Ovary (tissue), 7 donors: ENCODE measurements at regions not wholly inside any gene's neighbourhood (a gene's known extent, or its start where the extent isn't known, plus 50 kb on each side); places are given as distances from the start of the nearest gene placed in this dataset.

Source experiments
- DNase-seq, 5 donors: peaks; one replicate each; pipeline ENCODE4 v3.0.0-alpha.2; 2019 to 2020
- H3K27ac ChIP-seq, 2 donors: fragments of 200-600 bp; one replicate each; pipeline versions ENCODE4 v1.5.1 to v1.8.0; 2019 to 2022
- H3K27me3 ChIP-seq: fragments of 200-600 bp; one replicate; pipeline ENCODE4 v1.8.0; 2022
- H3K36me3 ChIP-seq: fragments of 200-600 bp; sonication (generic); one replicate; pipeline ENCODE4 v1.5.1; 2019
- H3K4me1 ChIP-seq: one replicate; pipeline ENCODE4 v1.8.1; 2013; ENCODE audit warnings: mild to moderate bottlenecking, moderate library complexity; ENCODE audit not compliant: insufficient read depth
- H3K4me3 ChIP-seq: fragments of 200-600 bp; sonication (generic); one replicate; pipeline ENCODE4 v1.5.1; 2017
- H3K9me3 ChIP-seq, 2 donors: fragments of 200-600 bp in 1 of 2; sonication (generic) in 1 of 2; one replicate each; pipeline versions ENCODE4 v1.5.1 to v1.8.1; 2013 to 2019; ENCODE audit warnings: mild to moderate bottlenecking in 1 of 2, moderate library complexity in 1 of 2
- EP300 ChIP-seq: sonication (generic); formaldehyde crosslinking; IDR thresholded peaks from one replicate; pipeline ENCODE4 v1.6.1; 2017; ENCODE audit warnings: antibody characterized with exemption
- POLR2A ChIP-seq: fragments of 450-650 bp; IDR thresholded peaks from one replicate; pipeline ENCODE4 v1.6.1; 2017; ENCODE audit warnings: antibody characterized with exemption, mild to moderate bottlenecking, moderate library complexity
- WGBS, 3 donors: extraction: QIAGEN DNeasy Blood & Tissue Kit in 1 of 3; methylation state at CpG; one replicate each; pipeline versions ENCODE4 v1.1.5 to v1.1.7; 2013 to 2017; 5-methylcytosine and 5-hydroxymethylcytosine counted together
- intact Hi-C, 4 donors: fragments of 100-400 bp; cut with DNase I; formaldehyde crosslinking; loops; one replicate each; pipeline versions ENCODE4 v1.11.0 to v1.15.1; 2022 to 2023
- TF ChIP-seq, protein P1 (sequence below), 3 donors: fragments of 450-650 bp in 2 of 3; fragments of 200-600 bp in 1 of 3; IDR thresholded peaks; one replicate each; pipeline versions ENCODE4 v1.5.1 to v1.8.0; 2016 to 2022; ENCODE audit warnings: antibody characterized with exemption in 3 of 3, mild to moderate bottlenecking in 1 of 3
- donor health status: DM: no; HTN: no; CAD: no; lungs with moderate emphysema.
- donor health status: DM: no; HTN: no; CAD: no.
- donor health status: Bipolar disorder and iron deficiency.
- donor health status: DM: no; HTN: no; CAD: no.
- donor health status: DM: yes; HTN: yes; CAD: no.

DNA sequence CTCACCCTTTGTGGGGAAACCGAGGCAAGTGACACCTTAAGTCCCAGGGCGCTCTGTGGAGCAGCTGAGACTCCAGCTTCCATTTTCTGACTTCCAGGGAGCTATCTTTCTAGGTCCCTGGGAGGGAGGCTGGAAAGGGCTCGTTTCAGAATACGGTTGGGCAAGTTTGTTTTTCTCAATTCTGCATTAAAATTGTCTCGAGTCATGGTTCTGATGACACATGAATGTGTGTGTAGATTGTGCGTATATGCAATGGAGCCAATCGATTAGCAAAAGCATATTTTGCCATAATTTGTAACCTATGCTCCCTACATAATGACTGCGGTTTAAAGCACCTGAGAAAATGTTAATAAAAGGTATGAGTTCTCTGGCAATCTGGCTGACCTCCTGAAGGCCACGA, 77.3 kb downstream of the SIK1 start:
- H3K4me1 ChIP-seq = peaks cover 5% of the 10 kb centered on the region
- no peaks in the 10 kb centered on the region for H3K9me3 ChIP-seq
- no peak overlapping the region for H3K4me3 ChIP-seq
- H3K27ac ChIP-seq = no peak overlapping the region
- H3K27me3 ChIP-seq = no peaks in the 10 kb centered on the region
- WGBS, 3 donors = 75 to 86% (median 82%) methylated on average over 9 of the region's 9 CpGs
- no peak for DNase-seq
- no peaks in the 10 kb centered on the region for H3K36me3 ChIP-seq
- intact Hi-C loops = loop anchor here in 1 of 4 donors (5.0 kb wide), 1 partner anchor 293 kb away; no protein-coding TSS in a partner anchor
- TF ChIP-seq, protein P1, sequence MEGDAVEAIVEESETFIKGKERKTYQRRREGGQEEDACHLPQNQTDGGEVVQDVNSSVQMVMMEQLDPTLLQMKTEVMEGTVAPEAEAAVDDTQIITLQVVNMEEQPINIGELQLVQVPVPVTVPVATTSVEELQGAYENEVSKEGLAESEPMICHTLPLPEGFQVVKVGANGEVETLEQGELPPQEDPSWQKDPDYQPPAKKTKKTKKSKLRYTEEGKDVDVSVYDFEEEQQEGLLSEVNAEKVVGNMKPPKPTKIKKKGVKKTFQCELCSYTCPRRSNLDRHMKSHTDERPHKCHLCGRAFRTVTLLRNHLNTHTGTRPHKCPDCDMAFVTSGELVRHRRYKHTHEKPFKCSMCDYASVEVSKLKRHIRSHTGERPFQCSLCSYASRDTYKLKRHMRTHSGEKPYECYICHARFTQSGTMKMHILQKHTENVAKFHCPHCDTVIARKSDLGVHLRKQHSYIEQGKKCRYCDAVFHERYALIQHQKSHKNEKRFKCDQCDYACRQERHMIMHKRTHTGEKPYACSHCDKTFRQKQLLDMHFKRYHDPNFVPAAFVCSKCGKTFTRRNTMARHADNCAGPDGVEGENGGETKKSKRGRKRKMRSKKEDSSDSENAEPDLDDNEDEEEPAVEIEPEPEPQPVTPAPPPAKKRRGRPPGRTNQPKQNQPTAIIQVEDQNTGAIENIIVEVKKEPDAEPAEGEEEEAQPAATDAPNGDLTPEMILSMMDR (IDR thresholded peaks at IDR 0.05) = no peak
- TF ChIP-seq EP300 (no peak), POLR2A (no peak)

DNA sequence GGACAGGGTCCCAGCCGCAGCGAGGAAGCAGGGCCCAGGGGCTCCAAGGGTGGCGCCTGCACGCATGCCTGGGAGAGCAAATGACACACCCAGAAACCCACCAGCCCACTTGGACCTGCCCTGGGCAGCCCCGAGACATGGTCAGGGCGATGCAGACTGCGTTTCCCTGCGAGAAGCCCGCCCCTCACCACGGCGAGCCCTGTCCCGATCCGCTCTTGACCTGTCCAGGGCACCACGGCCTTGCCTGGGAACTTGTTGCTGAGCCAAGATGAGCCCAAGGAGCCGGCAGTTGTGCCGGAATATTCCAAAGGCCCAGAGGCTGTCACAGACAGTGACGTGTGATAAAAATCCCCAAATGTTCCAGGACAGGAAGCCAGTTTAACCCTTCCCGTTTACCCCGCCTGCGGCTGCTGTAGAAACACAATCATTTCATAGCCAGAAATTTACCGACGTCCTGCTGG, 78.1 kb downstream of the SIK1 start:
- WGBS, 3 donors = 71 to 82% (median 75%) methylated on average over 21 to 22 of the region's 22 CpGs
- DNase-seq = no peak
- intact Hi-C loops = no loop called here
- H3K36me3 ChIP-seq = no peaks in the 10 kb centered on the region
- no peak overlapping the region for H3K27ac ChIP-seq
- H3K27me3 ChIP-seq = no peaks in the 10 kb centered on the region
- TF ChIP-seq EP300 = no peak
- no peak for TF ChIP-seq POLR2A
- TF ChIP-seq, protein P1 (IDR thresholded peaks at IDR 0.05) = no peak
- no peak overlapping the region for H3K4me3 ChIP-seq
- no peaks in the 10 kb centered on the region for H3K9me3 ChIP-seq
- H3K4me1 ChIP-seq = peaks cover 9% of the 10 kb centered on the region

DNA sequence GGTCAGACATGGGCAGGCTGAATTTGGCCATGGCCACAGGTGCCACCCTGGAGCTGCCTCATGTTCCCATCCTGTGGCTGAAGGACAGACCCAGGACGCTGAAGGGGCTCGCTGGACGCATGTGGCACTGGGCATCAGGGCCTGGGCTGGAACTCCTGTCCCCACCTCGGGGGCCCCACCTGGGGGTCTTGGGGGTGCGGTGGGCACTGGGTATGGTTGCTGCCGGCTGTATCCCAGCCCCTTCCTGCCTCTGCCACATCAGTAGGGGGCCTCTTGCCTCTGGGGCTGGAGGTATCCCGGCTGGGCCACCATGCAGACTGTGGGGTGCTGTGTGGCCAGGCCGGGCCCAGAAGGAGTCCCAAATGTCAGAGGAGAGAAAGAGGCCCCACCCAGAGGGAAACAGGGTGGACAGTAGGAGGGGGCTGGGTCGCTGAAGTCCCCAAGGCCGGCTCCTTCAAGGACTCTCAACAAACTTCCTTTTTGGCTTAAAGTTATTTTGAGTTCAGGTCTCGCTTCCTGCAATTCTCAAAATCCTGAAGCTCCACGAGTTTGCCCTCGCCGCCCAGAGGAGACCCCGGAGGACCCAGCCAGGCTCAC, 78.7 kb downstream of the SIK1 start:
- no peak overlapping the region for H3K4me3 ChIP-seq
- H3K9me3 ChIP-seq = no peaks in the 10 kb centered on the region
- 68 to 76% (median 76%) methylated on average over 14 to 15 of the region's 15 CpGs for WGBS, 3 donors
- no peaks in the 10 kb centered on the region for H3K36me3 ChIP-seq
- intact Hi-C loops = no loop called here
- H3K27ac ChIP-seq = no peak overlapping the region
- no peaks in the 10 kb centered on the region for H3K27me3 ChIP-seq
- TF ChIP-seq, protein P1 (IDR thresholded peaks at IDR 0.05) = no peak
- TF ChIP-seq EP300 = no peak
- TF ChIP-seq POLR2A = no peak
- peaks cover 10% of the 10 kb centered on the region for H3K4me1 ChIP-seq
- DNase-seq = no peak

DNA sequence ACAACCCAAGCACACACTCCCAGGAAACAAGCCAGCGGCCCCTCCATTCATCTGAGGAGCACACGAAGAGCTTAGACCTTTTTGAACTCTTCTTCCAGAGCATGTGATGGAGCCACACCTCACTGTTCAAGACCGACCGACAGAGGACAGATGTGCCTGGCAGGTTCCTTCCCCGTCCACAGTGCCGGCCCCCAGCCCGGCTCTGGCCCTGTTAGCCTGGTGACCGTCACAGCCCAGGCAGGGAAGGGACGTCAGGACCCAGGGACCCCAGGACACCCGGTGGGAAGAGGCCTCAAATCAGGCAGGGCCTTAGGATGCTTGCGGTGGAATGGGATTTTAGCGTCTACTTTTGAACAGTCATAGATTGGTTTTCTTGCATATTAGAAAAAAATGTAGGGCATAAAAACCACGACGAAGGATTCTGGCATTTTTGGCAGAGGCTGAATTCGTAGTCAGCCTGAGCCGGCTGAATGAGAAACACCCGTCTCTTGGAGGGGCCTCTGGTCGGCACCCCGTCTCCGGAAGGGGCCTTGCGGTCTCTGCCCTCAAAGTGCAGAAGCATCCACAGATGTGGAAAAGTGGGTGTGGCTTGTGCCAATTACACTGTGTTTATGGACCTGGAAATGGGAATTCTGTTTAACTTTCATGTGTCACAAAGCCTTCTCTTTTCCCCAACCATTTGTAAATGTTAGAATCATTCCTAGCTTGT, 79.3 kb downstream of the SIK1 start:
- H3K27ac ChIP-seq = no peak overlapping the region
- H3K4me3 ChIP-seq = no peak overlapping the region
- no peaks in the 10 kb centered on the region for H3K27me3 ChIP-seq
- no peak for DNase-seq
- TF ChIP-seq, protein P1 (IDR thresholded peaks at IDR 0.05) = no peak
- TF ChIP-seq POLR2A (no peak), EP300 (no peak)
- peaks cover 10% of the 10 kb centered on the region for H3K4me1 ChIP-seq
- intact Hi-C loops = no loop called here
- 88 to 92% (median 91%) methylated on average over 21 of the region's 21 CpGs for WGBS, 3 donors
- H3K36me3 ChIP-seq = no peaks in the 10 kb centered on the region
- H3K9me3 ChIP-seq = no peaks in the 10 kb centered on the region
